BJ (cell line): ENCODE measurements at regions not wholly inside any gene's neighbourhood (a gene's known extent, or its start where the extent isn't known, plus 50 kb on each side); places are given as distances from the start of the nearest gene placed in this dataset.

ENCODE experiments used
- CTCF ChIA-PET: fragments of 350-600 bp; formaldehyde crosslinking; extraction: SDS; loops from one replicate; lab custom pipeline; 2021; ENCODE audit warnings: antibody characterized with exemption, inconsistent platforms; lab: Yijun Ruan, JAX
- POLR2A ChIA-PET: fragments of 300-600 bp; sonication (Branson Sonifier 250); formaldehyde crosslinking; extraction: SDS; loops from one replicate; lab custom pipeline; 2021; ENCODE audit warnings: antibody characterized with exemption; lab: Charles Lee
- DNase-seq: peaks from one replicate; pipeline ENCODE4 v3.0.0-alpha.2; 2011; ENCODE audit warnings: low read depth
- H3K27me3 ChIP-seq: 2 replicates; pipeline ENCODE4 v1.6.0; 2011; ENCODE audit warnings: low read length; ENCODE audit not compliant: control insufficient read depth, insufficient read depth
- H3K36me3 ChIP-seq: 2 replicates; pipeline ENCODE4 v1.5.1; 2011; ENCODE audit warnings: low read length; ENCODE audit not compliant: control insufficient read depth, insufficient read depth
- H3K4me3 ChIP-seq: 2 replicates; pipeline ENCODE4 v1.5.1; 2011; ENCODE audit warnings: low read depth, mild to moderate bottlenecking, control low read depth, low read length
- TF ChIP-seq, protein P1 (sequence below): IDR thresholded peaks from 2 replicates; pipeline ENCODE4 v1.5.1; 2011; ENCODE audit warnings: low read depth, mild to moderate bottlenecking, control low read depth, inconsistent platforms, low read length, moderate library complexity; ENCODE audit not compliant: insufficient read depth

DNA sequence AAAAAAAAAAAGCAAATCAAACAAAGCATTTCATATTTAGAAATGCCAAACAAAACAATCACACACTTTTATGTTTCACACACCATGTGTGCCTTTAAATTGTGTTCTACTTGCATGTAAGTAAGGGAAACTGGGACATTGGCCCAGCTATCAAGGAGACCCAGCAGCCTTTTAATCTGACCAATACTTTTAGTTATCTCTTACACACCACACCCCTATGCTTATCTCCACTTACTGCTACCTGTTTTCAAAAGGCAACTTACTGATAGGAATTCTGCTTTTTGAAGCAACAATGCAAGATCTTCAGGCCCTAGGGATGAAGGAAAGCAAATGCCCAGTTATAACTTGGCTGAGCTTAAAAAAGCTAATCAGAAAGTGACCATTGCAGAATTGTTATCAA, 1244.8 kb upstream of the SORCS1 start:
- DNase-seq = no peak
- Histone ChIP-seq H3K4me3 (no peak overlapping the region), H3K36me3 (no peaks in the 10 kb centered on the region), H3K27me3 (no peaks in the 10 kb centered on the region)
- TF ChIP-seq, protein P1, sequence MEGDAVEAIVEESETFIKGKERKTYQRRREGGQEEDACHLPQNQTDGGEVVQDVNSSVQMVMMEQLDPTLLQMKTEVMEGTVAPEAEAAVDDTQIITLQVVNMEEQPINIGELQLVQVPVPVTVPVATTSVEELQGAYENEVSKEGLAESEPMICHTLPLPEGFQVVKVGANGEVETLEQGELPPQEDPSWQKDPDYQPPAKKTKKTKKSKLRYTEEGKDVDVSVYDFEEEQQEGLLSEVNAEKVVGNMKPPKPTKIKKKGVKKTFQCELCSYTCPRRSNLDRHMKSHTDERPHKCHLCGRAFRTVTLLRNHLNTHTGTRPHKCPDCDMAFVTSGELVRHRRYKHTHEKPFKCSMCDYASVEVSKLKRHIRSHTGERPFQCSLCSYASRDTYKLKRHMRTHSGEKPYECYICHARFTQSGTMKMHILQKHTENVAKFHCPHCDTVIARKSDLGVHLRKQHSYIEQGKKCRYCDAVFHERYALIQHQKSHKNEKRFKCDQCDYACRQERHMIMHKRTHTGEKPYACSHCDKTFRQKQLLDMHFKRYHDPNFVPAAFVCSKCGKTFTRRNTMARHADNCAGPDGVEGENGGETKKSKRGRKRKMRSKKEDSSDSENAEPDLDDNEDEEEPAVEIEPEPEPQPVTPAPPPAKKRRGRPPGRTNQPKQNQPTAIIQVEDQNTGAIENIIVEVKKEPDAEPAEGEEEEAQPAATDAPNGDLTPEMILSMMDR = no peak
- POLR2A ChIA-PET = no interaction called here
- CTCF ChIA-PET = no interaction called here

DNA sequence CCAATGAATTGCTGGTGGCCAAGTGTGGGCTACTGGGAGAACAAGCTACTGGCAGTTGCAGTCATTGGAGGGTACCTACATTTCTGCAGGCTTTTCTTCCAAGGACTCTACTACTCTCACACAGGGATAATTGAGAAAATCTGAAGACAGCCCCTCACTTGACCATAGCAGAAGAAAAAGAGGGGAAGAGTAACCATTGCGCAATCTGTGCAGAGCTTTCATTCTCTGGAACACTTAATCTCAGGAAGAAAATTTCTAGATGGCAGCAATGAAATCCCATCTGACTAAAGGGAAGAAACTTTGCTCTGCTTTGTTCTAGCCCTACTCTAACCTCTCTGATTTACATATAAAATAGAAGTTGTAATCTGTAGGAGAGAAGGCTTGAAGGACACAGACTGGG, 1239.6 kb upstream of the SORCS1 start:
- ChIA-PET CTCF (no interaction called here), POLR2A (no interaction called here)
- H3K27me3 ChIP-seq = no peaks in the 10 kb centered on the region
- H3K36me3 ChIP-seq = no peaks in the 10 kb centered on the region
- H3K4me3 ChIP-seq = no peak overlapping the region
- TF ChIP-seq, protein P1 = no peak
- DNase-seq = no peak

GRCh38 chr10:108399465-108399864, 1235.0 kb upstream of the SORCS1 start:
- ChIA-PET CTCF (interaction anchor here (0.8 kb wide), 1 partner anchor 49 kb away, joined by 3 read pairs; no protein-coding TSS in a partner anchor), POLR2A (no interaction called here)
- TF ChIP-seq, protein P1 = no peak
- H3K4me3 ChIP-seq = no peak overlapping the region
- DNase-seq = no peak
- H3K27me3 ChIP-seq = no peaks in the 10 kb centered on the region
- H3K36me3 ChIP-seq = no peaks in the 10 kb centered on the region

- H3K36me3 ChIP-seq = no peaks in the 10 kb centered on the region
- CTCF ChIA-PET = no interaction called here
Observed at GRCh38 chr10:108393089-108393488, 1228.6 kb upstream of the SORCS1 start.

GRCh38 chr10:108392286-108392685, 1227.8 kb upstream of the SORCS1 start:
- Histone ChIP-seq H3K4me3 (no peak overlapping the region), H3K27me3 (no peaks in the 10 kb centered on the region), H3K36me3 (no peaks in the 10 kb centered on the region)
- ChIA-PET POLR2A (no interaction called here), CTCF (no interaction called here)
- TF ChIP-seq, protein P1 = no peak
- DNase-seq = peak; percentile 7

More at GRCh38 chr10:108393089-108393488, 1228.6 kb upstream of the SORCS1 start:
- POLR2A ChIA-PET = no interaction called here
- Histone ChIP-seq H3K27me3 (no peaks in the 10 kb centered on the region), H3K4me3 (no peak overlapping the region)
- TF ChIP-seq, protein P1 = no peak
- DNase-seq = no peak
